Hypothalamus (tissue), 51 donors: ENCODE measurements at regions not wholly inside any gene's neighbourhood (a gene's known extent, or its start where the extent isn't known, plus 50 kb on each side); places are given as distances from the start of the nearest gene placed in this dataset.
"Not testable (repeated sequence)": the region's sequence is repeated elsewhere in the genome, so short reads cannot be mapped to it uniquely, and the experiment has no call there.

ENCODE experiments used
- DNase-seq, 51 donors: peaks; one replicate each; lab custom pipeline; 2025; lab: John Stamatoyannopoulos, UW

DNA sequence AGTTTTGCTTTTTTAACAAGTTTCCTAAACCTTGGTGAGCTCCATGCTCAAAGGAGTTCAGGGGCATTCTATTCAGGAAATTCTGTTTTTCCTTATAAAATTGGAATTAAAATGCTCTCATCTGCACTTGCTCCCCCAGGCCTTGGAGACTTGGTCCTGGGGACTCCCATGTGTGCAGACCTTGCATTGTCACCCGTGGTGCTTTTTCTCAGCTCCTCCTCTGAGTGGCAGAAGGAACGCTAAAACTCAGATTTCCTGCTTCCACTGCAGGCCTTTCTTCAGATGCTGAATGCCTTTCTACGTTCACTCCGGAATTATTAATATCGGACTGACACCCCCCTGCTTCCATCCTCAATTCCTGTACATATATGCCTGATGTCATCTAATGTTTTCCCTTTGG is 248.7 kb upstream of the RREB1 start:
- no peak for DNase-seq

DNA sequence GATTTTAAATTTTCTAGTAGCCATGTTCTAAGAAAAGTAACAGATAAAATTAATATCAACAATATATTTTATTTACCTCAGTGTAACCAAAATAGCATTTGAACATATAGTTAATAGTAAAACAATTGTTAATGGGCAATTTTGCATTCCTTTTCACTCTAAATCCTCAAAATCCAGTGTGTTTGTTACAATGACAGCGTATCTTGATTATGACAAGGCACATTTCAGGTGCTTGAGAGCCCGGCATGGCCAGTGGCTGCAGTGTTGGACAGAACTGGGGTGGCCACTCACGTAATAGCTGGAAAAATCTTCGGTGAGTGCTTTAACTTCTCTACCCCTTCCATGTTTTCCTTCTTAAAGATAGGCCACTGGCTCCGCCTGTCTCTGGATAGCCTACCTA is 248.0 kb upstream of the RREB1 start:
- no peak for DNase-seq

DNA sequence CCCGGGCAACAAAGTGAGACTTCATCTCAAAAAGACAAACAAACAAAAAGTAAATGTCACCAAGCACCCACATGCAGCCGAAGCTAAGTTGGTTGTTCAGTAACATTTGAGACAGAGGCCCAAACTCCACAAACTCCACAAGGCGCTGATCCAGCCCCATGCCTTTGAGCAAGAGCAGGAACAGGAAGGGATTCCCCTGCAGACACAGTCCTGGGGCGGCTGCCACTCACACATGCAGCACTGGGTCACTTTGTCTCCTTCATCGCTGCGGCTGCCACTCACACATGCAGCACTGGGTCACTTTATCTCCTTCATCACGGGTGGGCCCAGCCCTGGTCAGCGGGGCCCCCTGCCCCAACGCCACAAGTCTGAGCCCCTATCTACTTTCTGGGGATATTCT is 246.9 kb upstream of the RREB1 start:
- no peak for DNase-seq

DNA sequence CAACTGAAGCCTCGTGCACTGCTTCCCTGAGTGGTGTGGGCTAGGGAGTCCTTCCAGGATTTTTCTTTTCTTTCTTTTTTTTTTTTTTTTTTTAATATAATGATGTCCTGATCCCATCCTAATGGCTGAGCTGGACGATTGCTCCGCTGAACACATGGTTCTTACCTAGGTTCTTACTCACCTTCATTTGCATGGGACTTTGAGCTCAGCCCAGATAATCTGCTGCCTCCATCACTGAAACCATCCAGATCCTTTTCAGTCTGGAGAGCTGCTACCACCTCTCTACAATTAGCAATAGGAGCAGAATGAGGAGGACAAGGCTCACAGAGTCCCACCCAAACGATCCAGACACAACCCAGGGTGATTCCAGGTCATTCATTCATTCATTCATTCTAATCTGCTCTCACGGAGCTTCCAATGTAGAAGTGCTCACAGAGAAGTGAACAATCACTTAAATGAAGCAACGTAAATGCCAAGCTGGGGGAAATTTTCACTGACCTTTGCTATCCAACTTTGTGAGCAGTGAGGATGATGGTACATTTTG is 246.3 kb upstream of the RREB1 start:
- DNase-seq: no peak

DNA sequence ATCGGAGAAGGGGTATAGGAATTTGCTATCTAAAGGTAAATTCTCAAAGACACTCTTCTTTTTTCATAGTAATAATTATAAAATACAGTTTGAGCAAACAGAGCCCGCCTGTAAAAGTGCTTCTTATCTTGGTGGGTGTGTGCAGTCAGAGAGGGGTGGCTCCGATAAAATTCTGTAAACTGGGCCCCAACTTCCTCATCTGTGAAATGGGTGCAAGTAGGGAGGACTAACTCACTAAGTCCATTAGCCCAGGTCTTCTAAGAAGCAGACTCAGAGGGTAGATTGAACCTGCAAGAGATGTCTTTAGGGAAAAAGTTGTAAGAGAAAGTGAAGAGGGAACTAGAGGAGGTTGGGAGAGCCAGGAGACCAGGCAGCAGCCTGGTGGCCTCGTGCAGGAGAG is 245.8 kb upstream of the RREB1 start:
- DNase-seq: no peak

DNA sequence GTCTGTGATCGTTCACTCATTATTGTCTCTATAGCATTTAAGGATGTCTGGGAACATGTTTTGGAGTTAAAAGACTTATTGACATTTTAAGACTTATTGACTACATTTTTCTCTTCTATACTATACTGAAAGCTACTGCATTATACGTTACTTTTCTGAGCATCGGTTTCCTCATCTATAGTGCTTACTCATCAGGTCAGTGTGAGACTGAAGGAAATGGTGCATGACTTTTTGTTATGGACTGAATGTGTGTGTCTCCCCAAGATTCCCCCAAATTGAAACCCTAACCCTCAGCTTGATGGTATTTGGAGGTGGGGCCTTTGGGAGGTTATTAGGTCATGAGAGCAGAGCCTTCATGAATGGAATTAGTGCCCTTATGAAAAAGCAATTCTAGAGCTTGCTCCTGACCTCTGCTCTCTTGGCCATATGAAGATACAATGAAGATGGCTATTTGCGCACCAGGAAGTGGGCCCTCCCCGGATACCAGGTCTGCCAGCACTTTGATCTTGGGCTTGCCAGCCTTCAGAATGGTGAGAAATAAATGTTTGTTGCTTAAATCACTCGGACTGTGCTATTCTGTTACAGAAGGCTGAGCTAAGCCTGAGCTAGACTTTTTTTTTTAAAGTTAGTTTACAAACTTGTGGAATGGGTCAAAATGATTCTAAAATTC is 243.7 kb upstream of the RREB1 start:
- DNase-seq: no peak

DNA sequence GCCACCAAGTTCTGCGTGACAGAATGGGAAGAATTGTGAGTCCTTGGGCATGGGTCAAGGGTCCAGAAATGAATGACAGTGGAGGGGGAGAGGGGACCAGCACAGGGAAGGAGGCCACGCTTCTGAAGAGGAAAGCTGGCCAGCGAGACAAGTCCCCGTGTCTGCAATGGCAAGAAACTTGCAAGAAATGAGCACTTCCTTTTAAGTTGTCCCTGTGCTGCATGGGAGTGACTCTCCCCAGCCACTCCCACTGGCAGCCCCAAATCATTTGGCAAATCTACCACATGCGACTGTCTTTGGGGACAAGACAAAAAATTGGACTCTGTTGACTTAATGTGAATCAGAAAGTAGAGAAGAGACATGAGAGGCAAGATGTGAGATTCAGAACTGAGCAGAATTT is 242.2 kb upstream of the RREB1 start:
- DNase-seq: no peak

DNA sequence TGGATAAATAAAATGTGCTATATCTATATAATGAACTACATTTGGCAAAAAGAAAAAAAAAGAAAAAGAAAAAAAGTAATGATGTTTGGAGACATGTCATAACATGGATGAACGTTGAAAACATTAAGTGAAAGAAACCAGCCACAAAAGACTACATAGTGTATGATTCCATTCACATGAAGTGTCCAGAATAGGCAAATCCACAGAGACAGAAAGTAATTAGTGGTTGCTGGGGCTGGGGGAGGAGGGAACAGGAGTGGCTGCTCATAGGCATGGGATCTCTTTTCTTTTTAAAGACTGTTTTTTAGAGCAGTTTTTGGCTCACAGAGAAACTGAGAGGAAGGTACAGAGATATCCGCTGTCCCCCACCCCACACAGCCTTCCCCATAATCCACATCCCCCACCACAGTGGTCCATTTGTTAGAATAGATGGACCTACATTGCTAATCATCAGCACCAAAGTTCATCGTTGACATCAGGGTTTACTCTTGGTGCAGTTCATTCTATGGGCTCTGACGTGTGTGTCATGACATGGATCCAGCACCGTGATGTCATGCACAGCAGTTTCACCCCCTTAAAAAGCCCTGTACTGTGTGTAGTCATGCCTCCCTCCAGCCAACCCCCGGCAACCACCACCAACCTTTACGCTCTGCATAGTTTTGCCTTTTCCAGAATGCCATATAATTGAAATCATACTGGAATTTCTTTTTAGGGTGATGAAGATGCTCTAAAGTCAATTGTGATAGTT is 240.9 kb upstream of the RREB1 start:
- no peak for DNase-seq

DNA sequence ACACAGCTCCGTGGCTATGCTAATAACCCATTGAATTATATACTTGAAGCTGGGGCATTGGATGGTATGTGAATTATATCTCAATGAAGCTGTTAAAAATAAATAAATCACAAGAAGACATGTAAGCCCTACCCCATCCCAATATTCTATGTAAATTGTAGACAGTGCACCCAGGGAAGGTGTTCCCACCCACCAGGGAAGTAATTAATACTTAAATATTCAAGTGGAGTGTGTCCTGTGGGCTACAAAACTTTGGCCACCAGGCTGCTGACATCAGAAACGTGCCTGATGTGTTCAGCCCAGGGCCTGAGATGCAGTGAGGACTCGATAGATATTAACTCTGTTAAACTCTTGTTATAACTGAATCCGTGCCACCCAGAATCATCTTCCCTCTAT is 240.4 kb upstream of the RREB1 start:
- DNase-seq: no peak

DNA sequence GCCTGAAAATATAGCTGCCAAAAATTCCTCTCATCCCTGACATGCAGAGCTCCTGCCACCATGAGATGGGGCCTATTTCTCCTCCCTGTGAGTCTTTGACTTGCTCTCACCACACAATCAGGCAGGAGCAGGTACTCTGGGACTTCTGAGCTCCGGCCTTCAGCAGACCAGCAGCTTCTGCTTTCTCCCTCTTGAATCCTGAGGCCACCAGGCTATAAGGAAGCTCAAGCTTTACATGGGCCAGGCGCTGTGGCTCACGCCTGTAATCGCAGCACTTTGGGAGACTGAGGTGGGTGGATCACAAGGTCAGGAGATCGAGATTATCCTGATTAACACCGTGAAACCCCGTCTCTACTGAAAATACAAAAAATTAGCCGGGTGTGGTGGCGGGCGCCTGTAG is 238.7 kb upstream of the RREB1 start:
- DNase-seq: no peak

DNA sequence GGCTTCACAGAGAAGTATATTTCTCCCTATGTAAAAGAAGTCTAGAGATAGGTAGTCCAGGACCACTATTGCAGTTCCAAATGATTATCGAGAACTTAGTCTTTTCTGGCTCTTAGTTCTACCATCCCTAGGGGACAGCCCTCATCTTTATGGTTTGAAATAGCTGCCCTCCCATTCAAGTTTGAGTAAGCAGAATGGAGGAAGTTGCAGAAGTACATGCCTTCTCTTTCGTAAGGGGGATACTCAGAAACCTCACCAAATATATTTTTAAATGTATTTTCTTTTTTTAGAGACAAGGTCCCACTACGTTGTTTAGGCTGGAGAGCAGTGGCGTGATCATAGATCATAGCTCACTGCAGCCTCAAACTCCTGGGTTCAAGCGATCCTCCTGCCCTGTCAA is 236.8 kb upstream of the RREB1 start:
- DNase-seq: no peak

DNA sequence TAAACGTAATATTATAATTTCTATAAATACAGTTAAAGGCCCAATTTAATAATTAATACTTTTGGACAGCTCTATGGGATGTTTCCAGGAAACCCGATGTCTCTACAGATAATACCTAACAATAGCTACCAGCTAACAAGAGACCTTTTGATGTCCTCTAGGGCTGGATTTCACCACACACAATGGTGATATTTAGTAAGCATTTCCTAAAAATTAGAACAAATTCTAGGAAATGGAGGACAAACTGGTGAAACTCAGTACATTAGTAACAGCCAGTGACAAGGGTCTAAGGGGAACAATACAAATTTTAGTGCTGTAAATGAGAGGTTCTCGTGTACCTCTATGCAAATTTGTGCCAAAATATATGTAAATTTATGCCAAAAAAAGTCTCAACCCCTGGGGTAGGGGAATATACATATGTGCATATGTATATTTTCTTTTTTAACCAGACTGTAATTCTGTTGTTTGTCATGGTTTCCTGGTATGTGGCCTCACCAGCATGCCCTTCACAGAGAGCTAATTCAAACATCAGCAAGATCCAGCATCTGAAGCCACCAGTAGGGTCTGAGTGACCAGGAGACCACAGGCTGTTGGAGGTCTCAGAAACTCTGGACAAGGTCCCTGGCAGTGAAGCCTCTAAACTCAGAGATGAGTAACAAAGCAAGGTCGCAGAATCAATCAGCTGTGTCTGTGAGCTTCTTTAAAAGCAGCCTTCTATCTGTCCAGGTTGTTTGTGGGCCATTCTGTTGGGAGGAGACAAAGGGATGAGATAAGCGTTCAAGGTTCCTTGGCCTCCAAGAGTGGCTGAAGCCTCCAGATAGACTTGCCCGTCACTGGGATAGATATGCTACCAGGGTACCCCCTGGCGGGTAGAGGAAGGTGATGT is 235.1 kb upstream of the RREB1 start:
- DNase-seq: no peak

DNA sequence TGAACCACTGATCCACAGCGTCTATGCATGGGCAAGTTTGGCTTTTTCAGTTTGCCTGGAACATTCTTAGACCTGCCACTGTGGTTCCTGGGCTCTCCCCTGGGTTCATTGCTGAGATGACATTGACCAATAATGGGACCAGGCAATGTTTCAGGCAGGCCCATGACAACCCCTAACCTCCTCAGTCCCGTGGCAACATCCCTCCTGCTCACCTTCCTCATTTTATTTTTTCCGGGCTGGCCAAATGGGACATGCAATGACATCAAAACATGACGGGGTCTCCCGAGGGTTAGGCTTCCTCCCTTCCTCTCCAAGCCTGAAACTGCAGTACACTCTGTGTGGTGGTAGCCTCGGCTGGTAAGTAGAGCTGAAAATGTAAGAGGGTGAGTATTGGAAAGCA is 234.0 kb upstream of the RREB1 start:
- no peak for DNase-seq

DNA sequence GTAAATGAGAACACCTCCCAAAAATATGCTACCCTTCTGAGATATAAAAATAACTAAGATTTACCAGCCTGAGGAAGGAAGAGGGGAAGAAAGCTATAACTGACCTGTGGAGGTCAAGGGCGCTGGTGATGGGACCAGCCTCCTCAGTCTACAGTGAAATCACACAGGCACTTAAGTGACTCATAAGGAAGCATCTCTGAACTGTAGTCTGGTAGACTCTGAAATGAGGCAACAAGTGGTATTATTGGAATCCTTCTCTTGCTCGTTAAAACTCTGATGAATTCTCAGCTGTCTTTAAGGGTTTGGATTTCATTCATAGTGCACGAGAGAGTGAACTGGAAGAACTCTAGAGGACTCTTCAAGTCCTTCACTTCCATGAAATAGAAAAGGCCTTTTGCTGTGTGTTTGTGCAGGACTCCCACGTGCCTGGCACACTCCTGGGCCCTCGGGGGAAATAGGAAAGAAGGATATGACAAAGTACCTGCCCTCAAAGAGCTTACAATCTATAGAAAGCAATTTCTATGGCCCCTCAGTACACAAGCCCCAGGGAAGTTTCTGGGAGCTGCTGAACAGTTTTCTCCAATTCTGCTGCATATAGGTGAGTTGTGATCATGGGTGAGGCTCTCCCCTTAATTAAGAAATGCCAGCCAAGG is 231.8 kb upstream of the RREB1 start:
- DNase-seq: no peak

DNA sequence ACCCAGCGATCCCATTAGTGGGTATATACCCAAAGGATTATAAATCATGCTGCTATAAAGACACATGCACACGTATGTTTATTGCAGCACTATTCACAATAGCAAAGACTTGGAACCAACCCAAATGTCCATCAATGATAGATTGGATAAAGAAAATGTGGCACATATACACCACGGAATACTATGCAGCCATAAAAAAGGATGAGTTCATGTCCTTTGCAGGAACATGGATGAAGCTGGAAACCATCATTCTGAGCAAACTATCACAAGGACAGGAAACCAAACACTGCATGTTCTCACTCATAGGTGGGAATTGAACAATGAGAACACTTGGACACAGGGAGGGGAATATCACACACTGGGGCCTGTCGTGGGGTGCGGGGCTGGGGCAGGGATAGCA is 230.0 kb upstream of the RREB1 start:
- DNase-seq: not testable (repeated sequence)

DNA sequence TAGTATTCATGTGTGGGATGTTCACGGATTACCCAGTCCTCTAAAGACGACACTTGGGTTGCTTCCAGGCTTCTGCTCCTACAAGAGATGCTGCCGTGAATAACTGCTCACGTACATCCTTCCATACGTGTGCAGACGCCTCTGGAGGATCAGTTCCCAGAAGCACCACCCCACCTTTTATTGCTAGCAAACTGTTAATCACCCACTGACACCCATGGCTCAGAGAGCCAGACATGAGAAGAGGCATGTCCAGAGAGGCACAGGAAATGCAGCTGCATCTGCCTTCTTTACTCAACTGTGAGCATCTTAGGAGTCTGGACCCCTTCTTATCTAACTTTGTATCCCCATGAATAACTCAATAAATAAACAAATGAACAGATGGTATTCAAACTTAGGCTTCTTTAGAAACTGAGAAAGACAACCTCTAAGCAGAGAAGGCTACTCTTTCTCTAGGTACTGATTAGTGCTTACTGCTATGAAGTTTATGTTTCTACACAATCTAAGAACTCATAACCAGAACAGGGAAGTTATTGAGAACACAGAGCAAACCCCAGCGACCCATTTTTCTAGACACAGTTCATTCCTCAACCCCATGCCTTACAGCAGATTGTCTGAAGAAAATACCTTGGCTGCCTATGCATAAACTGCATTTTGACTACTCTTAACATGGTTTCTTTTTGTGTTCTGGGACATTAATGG is 228.7 kb upstream of the RREB1 start:
- DNase-seq: no peak

DNA sequence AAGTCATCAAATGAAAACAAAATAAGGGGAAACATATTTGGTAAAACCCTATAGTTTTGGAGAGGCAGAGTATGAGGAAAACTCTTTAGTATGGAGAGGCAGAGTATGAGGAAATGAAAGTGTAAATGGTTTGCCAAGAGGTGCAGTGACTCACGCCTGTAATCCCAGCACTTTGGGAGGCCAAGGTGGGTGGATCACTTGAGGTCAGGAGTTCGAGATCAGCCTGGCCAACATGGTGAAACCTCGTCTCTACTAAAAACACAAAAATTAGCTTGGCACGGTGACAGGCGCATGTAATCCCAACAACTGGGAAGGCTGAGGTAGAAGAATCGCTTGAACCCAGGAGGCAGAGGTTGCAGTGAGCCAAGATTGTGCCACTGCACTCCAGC is 228.2 kb upstream of the RREB1 start:
- DNase-seq: not testable (repeated sequence)

DNA sequence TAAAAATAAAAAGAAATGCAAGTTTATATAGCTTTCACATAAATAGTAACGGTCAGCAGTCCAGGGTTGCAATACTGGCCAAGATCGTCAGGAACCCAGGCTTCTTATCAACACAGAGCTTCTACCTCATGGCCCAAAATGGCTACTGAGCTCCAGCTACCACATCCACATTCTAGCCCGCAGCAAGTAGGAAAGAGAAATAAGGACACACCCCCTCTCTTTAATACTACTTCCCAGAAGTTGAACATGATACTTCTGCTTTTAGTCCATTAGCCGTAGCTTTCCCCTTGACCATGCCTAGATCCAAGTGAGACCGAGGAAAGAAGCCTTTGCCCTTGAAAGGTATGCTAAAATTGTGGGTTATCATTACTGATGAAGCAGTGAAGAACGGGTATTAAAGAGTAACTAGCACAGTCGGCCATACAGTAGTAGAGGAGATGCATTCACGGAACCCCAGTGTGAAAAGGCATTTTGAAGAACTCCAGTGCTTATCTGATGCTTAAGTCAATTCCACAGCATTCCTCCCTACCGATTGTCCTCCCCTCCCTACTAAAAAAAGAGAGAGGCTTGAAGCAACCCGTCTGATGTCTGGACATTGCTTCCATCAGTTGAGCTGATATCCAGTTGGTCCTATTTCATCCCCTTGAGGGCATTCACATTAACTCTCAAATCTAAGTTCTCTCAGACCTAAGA is 226.9 kb upstream of the RREB1 start:
- no peak for DNase-seq

DNA sequence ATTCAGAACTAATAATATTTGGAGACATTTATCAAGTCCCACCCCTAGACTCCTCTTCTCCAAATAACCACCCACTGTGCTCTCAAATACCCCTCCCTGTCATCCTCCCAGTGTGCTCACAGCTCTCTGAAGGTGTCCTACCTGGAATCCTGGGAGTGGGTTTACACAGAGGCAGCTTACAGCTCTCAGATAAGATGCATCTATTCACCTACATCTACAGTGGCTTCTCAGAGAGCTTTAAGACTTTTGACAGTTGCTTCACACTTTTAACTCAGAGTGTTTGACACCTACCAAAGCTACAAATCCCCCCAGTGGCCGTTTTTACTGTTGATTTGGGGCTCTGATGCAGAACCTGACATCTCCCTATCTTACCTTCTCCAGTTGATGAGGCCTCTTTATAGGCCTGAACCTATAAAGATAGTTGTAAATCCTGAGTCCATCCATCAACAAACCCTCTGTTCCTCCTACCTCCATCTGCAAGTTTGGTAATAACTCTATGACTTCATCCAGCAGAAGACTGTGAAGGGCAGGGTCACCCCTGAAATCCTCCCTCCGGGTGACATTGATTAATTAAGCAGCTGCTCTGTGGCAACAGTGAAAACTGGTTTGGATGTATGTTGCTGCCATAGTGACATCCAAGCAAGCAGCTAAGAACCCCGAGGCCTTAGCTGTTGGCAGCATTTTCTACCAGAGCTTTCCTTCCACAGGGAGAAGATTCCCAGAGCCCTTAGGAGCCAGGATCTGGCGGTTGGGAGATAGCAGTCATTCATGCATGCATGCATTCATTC is 226.1 kb upstream of the RREB1 start:
- no peak for DNase-seq
